Stimulated activated naive CD8-positive, alpha-beta T cell treated with anti-CD3 and anti-CD28 coated beads, Interleukin-15, Interleukin-2, amounts not matched to agents 100 ng/mL and 50 ng/mL, for 24 hours (primary cell): ENCODE measurements at regions not wholly inside any gene's neighbourhood (a gene's known extent, or its start where the extent isn't known, plus 50 kb on each side); places are given as distances from the start of the nearest gene placed in this dataset.

Experiments used
- H3K27ac Mint-ChIP-seq: one replicate; pipeline ENCODE4 v1.8.0; 2021; ENCODE audit warnings: mild to moderate bottlenecking, mixed read lengths
- H3K27me3 Mint-ChIP-seq: one replicate; pipeline ENCODE4 v1.8.0; 2021; ENCODE audit warnings: mixed read lengths
- H3K36me3 Mint-ChIP-seq: one replicate; pipeline ENCODE4 v1.8.0; 2021; ENCODE audit warnings: low read depth, mixed read lengths
- H3K4me1 Mint-ChIP-seq: one replicate; pipeline ENCODE4 v1.8.0; 2021; ENCODE audit warnings: low read depth, mixed read lengths
- H3K4me3 Mint-ChIP-seq: one replicate; pipeline ENCODE4 v1.8.0; 2021; ENCODE audit warnings: mild to moderate bottlenecking, mixed read lengths
- H3K9me3 Mint-ChIP-seq: one replicate; pipeline ENCODE4 v1.8.0; 2021; ENCODE audit warnings: mixed read lengths

DNA sequence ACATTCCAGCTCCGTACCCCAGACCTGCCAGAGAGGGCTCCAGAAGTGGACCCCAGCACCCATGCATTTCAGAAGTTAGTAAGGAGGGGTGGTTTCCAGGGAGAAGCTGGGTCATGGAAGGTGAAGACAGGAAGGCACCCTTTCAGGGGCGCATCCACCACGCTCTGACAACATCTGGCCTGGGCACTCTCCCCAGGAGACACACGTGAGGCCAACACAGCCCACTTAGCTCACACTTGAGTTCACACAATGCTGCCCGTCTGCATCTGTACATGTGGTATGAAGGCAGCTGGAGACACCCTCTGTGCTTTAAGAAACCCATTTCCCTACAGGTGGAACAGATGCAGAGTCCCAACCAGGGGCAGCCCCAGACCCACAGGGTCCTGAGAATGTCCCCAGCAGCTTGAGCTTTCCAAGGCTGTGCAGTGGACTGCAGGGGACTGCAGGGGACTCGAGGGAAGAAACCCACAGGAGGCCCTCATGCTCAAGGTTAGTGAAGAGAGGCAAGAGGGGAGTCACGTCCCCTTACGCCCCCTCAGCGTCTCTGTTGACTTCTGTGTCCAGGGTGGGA lies 326.8 kb upstream of the IRX1 start:
- Mint-ChIP-seq H3K27ac (no peak overlapping the region), H3K9me3 (no peaks in the 10 kb centered on the region), H3K4me1 (no peaks in the 10 kb centered on the region), H3K4me3 (no peak overlapping the region), H3K27me3 (no peaks in the 10 kb centered on the region), H3K36me3 (no peaks in the 10 kb centered on the region)

DNA sequence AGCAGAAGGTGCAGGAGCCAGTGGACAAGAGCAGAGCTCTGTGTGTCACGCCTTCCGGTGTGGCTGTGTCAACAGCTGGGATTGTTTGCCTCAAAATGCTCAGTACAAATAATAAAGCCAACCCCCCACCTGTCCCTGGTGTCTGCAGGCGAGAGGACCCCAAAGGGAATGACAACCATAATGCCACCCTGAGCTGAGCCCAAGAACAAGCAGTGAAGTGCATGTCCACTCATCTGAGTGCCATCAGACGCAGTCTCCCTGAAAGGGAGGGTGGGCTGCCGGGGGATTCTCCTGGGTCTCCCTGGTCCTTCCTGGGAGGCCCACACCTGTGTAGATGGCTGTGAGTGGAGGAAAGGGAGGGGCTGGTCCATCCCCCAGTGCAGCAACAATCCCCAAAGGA lies 328.8 kb upstream of the IRX1 start:
- Mint-ChIP-seq H3K4me1 (no peaks in the 10 kb centered on the region), H3K4me3 (no peak overlapping the region), H3K27me3 (no peaks in the 10 kb centered on the region), H3K36me3 (no peaks in the 10 kb centered on the region), H3K27ac (no peak overlapping the region), H3K9me3 (peaks cover 3% of the 10 kb centered on the region)

DNA sequence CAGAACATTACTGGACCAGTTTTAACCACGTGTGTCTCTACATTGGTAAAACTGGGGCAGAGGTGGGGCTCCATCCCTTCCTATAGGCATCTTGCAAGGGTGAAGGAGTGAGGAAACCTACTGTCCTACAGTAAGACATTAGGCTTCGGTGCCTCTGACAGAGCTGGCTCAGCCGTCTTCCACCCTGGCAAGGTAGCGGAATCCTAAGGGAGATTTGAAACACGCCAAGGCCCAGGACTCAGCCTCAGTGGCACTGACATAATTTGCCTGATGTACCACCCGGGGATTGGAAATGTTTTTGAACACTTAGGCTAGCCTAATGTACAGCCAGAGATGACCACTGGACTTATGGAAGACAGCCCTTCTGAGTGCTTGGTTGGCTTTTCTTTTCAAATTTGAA lies 329.7 kb upstream of the IRX1 start:
- Mint-ChIP-seq H3K36me3 (no peaks in the 10 kb centered on the region), H3K4me1 (no peaks in the 10 kb centered on the region), H3K9me3 (peaks cover 10% of the 10 kb centered on the region), H3K27me3 (no peaks in the 10 kb centered on the region), H3K27ac (no peak overlapping the region), H3K4me3 (no peak overlapping the region)

DNA sequence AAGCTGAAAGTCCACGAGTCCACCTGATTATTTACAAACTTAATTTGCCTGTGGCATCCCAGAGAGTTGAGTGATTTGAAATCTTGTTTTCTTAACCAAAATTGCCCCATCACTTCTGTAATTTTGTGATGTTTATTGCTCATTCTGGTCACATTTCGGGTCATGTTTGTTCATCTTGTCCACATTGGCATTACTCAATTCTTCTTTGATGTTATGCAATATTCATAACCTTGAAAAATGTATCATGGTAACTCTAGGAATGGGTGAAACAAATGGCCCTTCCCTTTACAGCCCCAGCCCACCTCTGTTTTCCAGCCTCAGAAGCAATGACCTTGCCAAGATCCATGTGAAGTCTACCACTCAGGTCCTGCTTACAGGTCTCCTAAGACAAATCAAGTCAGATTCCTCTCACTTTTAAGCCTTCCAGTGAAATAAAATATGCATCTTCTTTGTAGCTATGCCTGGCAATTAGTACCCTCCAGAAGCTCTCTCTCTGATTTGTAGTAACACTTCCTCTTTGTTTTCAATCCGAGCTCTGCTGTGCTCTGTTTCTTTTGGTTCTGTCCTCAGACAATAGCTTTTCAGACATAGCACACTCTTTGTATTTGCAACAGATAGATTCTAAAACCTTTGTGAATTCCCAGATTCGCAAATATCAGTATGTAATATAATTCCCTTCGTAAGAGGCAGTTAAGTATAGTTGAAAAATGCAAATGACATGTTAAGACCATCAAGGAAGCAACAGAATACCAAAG lies 330.3 kb upstream of the IRX1 start:
- Mint-ChIP-seq H3K9me3 (peaks cover 10% of the 10 kb centered on the region), H3K27me3 (no peaks in the 10 kb centered on the region), H3K4me1 (no peaks in the 10 kb centered on the region), H3K4me3 (no peak overlapping the region), H3K27ac (no peak overlapping the region), H3K36me3 (no peaks in the 10 kb centered on the region)

DNA sequence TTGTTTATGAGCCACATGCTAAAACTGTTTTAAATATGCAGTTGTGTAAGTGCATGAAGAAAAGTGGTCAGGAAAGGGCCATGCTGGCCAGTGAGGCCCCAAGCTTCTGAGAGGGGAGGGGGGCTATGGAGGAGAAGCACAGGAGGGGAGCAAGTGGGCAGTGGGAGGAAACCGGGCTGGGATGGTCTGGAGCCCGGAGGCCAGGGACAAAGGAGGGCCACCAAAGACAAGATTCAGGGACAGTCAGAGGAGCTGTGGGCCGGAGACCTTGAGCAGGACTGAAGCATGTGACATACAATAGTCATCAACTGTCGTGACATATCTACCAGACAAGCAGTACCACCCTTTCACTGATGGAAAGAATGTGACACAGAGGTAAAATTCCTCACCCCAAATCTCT lies 333.2 kb upstream of the IRX1 start:
- no peaks in the 10 kb centered on the region for H3K4me1 Mint-ChIP-seq
- no peak overlapping the region for H3K27ac Mint-ChIP-seq
- no peak overlapping the region for H3K4me3 Mint-ChIP-seq
- peaks cover 10% of the 10 kb centered on the region for H3K9me3 Mint-ChIP-seq
- H3K27me3 Mint-ChIP-seq, result no peaks in the 10 kb centered on the region
- H3K36me3 Mint-ChIP-seq, result no peaks in the 10 kb centered on the region

DNA sequence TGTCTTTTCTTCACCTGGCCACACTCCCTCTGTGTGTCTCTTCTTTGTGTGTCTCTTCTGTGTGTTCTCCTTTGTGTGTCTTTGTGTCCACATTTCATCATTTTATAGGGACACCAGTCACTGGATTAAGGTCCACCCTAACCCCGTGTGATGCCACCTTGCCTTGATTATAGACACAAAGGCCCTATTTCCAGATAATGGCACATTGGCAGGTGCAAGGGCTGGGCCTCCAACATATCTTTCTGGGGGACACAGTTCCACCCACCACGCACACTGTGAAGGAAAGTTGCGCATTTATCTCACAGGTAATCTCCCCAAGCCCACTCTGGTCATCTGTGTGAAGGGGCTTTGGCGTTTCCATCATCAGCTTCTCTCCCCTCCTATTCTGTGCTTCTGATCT lies 334.6 kb upstream of the IRX1 start:
- Mint-ChIP-seq H3K36me3 (no peaks in the 10 kb centered on the region), H3K4me1 (no peaks in the 10 kb centered on the region), H3K27ac (no peak overlapping the region), H3K9me3 (peaks cover 10% of the 10 kb centered on the region), H3K27me3 (no peaks in the 10 kb centered on the region), H3K4me3 (no peak overlapping the region)

DNA sequence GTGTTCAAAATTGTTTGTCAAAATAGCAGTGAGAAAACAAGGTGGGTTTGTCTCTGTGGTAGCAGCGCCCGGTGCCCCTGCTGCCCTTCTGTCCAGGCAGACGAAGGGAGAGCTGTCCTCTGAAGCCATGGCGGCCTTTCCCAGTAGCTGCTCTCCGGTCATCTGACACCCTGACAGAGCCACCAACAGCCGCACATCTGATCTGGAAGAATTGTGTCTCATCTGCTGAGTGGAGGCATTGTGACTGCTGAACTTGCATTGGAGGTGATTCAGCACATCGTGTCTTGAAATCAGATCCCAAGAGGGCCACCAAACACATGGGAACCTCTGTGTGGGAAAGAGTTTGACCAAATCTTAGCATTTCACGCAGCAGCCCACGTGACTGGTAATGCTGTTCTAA lies 337.6 kb upstream of the IRX1 start:
- no peaks in the 10 kb centered on the region for H3K4me1 Mint-ChIP-seq
- no peak overlapping the region for H3K4me3 Mint-ChIP-seq
- H3K9me3 Mint-ChIP-seq, result peaks cover 10% of the 10 kb centered on the region
- no peaks in the 10 kb centered on the region for H3K27me3 Mint-ChIP-seq
- no peak overlapping the region for H3K27ac Mint-ChIP-seq
- H3K36me3 Mint-ChIP-seq, result no peaks in the 10 kb centered on the region

DNA sequence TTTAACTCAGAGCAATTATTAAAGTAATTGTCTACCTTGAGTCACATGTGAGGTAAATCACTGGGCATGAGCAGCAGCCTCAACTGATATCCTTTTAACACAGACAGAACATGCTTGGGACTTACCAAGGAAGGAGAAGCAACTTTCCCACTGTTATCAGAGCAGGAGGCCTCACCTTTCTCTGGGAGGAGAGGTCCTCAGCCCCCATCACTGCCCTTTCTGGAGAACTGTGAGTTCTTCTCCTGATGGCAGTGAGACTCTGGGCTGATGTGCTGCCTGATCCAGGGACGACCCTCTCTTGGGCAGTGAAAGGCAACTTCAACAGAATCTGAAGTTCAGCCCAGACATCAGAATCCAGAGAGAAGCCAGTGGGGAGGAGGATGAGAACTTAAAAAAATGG lies 343.4 kb upstream of the IRX1 start:
- H3K27ac Mint-ChIP-seq, result no peak overlapping the region

DNA sequence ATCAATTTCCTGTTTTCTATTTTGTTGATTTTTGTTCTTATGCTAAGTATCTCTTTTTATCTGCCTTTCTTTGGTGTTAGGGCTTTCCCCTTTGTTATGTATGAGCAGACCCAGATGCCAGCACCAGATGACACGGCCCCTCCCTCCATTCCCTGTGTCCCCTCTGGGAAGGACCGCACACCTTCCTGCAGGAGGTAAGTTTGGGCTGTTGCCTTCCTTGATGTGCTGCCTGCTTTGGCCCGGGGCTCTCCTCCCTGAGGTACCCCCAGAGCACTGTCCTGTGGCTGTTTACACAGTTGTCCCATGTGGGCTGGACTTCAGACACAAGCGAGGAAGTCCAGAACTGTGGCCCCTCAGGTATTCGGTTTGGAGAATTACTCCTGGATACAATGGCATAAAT lies 343.8 kb upstream of the IRX1 start:
- H3K27ac Mint-ChIP-seq, result no peak overlapping the region
- H3K36me3 Mint-ChIP-seq, result no peaks in the 10 kb centered on the region
- H3K4me3 Mint-ChIP-seq, result no peak overlapping the region
- H3K27me3 Mint-ChIP-seq, result no peaks in the 10 kb centered on the region
- H3K4me1 Mint-ChIP-seq, result no peaks in the 10 kb centered on the region
- peaks cover 7% of the 10 kb centered on the region for H3K9me3 Mint-ChIP-seq

More for the DNA sequence above, 343.4 kb upstream of the IRX1 start:
- Mint-ChIP-seq H3K4me1 (no peaks in the 10 kb centered on the region), H3K9me3 (peaks cover 7% of the 10 kb centered on the region), H3K27me3 (no peaks in the 10 kb centered on the region), H3K36me3 (no peaks in the 10 kb centered on the region), H3K4me3 (no peak overlapping the region)

DNA sequence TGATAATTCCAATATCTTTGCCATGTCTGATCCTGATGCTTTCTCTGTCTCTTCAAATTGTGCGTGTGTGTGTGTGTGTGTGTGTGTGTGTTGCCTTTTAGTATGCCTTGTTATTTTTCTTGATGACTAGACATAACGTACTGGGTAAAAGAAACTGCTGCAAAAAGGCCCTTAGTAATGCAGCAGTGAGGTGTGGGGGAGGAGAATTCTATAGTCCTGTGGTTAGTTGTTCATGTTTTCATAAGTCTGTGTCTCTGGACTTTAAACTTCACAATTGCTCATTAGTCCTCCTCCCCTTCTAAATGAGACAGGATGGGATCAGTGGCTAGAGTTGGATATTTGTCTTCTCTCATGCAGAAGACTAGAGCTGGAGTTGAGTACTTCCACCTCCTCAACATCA lies 346.2 kb upstream of the IRX1 start:
- Mint-ChIP-seq H3K27ac (no peak overlapping the region), H3K4me1 (no peaks in the 10 kb centered on the region), H3K27me3 (no peaks in the 10 kb centered on the region), H3K9me3 (peaks cover 7% of the 10 kb centered on the region), H3K36me3 (no peaks in the 10 kb centered on the region), H3K4me3 (no peak overlapping the region)

DNA sequence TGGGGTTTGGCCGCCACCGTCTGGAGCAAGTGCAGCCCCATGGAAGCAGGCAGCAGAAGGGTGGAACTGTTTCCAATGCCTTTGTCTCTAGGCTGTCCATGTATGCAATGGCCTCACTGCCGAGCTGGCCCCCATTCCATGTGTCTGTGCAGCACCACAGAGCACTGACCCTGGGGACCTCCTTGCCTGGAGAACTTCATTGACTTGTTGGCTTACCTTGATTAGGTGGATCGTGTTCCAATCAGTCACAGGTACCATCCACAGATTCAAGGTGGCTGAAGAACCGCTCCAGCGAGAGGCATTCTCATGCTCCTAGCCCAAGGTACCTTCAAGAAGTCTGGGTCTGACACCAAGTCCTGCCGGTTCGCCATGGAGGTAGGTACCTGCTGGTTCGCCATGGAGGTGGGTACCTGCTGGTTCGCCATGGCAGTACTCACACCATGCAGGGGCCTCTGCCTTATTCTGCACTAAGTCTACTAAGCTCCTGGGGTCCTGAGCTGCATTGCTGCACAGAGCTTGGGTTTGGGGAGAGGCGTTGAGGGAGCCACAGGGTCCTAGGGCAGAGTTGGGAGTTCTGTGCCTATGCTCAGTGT lies 358.3 kb upstream of the IRX1 start:
- H3K27me3 Mint-ChIP-seq, result no peaks in the 10 kb centered on the region

DNA sequence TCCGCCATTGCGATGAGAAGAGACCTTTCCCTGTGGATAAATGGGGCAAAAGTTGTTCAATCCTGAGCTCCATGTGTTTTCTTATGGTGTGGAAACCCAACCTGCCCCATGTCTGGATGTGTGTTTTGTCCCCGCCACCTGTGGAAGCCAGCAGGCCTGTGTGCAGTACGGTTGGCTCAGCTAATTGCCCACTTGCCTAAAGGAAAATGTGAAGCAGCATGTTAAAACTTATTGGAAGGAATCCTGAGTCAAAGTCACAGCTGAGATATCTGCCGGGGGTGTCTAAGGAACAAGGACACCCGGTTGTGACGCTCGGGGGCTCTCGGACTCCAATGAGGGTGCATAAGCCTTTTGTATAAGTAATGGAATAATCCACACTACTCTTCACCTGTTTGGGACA lies 361.1 kb upstream of the IRX1 start:
- H3K9me3 Mint-ChIP-seq, result peaks cover 12% of the 10 kb centered on the region
- H3K4me1 Mint-ChIP-seq, result no peaks in the 10 kb centered on the region
- H3K27ac Mint-ChIP-seq, result no peak overlapping the region
- no peaks in the 10 kb centered on the region for H3K36me3 Mint-ChIP-seq
- H3K27me3 Mint-ChIP-seq, result no peaks in the 10 kb centered on the region
- H3K4me3 Mint-ChIP-seq, result no peak overlapping the region

More for the DNA sequence above, 358.3 kb upstream of the IRX1 start:
- peaks cover 12% of the 10 kb centered on the region for H3K9me3 Mint-ChIP-seq
- H3K4me1 Mint-ChIP-seq, result no peaks in the 10 kb centered on the region
- H3K36me3 Mint-ChIP-seq, result no peaks in the 10 kb centered on the region
- H3K4me3 Mint-ChIP-seq, result no peak overlapping the region
- no peak overlapping the region for H3K27ac Mint-ChIP-seq

DNA sequence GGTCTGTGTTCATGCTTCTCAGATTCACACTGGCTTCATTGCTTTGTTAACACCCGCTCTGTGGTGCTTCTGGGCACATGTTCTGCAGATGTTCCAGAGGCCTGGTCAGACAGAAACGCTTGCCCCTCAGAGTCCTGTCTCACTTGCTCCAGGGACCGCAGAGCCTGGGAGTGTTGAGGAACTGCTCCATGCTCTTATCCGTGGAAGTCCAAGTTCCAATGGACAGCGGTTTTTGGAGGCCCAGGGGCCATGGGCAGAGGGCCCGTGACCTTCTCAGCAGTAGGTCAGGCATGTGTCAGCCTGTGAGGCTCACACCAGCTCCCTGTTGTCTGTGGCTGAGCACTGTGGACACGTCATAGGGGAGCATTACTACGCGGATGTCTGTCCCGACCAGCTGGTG lies 364.7 kb upstream of the IRX1 start:
- H3K27me3 Mint-ChIP-seq, result no peaks in the 10 kb centered on the region
- H3K9me3 Mint-ChIP-seq, result peaks cover 9% of the 10 kb centered on the region
- no peaks in the 10 kb centered on the region for H3K4me1 Mint-ChIP-seq
- no peaks in the 10 kb centered on the region for H3K36me3 Mint-ChIP-seq
- H3K27ac Mint-ChIP-seq, result no peak overlapping the region
- H3K4me3 Mint-ChIP-seq, result no peak overlapping the region

DNA sequence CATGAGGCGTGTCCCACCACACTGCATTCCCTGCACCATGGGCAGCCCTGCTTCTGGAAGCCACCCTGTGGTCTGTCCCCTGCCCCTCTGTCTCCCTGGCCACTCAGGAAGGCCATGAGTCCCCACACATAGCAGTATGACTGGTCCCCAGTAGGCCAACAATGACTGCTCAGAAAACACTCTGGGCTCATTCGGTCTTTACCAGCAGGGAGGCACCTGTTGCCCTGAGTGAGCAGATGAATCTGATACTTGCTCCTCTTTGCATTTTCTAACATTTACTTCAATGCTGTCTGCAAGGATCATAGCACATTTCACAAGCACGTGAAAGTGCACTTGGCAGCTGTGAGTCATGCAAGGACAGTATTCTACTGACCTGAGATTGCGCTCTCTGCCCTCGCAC lies 365.4 kb upstream of the IRX1 start:
- Mint-ChIP-seq H3K36me3 (no peaks in the 10 kb centered on the region), H3K9me3 (peaks cover 9% of the 10 kb centered on the region), H3K4me3 (no peak overlapping the region), H3K27me3 (no peaks in the 10 kb centered on the region), H3K27ac (no peak overlapping the region), H3K4me1 (no peaks in the 10 kb centered on the region)

DNA sequence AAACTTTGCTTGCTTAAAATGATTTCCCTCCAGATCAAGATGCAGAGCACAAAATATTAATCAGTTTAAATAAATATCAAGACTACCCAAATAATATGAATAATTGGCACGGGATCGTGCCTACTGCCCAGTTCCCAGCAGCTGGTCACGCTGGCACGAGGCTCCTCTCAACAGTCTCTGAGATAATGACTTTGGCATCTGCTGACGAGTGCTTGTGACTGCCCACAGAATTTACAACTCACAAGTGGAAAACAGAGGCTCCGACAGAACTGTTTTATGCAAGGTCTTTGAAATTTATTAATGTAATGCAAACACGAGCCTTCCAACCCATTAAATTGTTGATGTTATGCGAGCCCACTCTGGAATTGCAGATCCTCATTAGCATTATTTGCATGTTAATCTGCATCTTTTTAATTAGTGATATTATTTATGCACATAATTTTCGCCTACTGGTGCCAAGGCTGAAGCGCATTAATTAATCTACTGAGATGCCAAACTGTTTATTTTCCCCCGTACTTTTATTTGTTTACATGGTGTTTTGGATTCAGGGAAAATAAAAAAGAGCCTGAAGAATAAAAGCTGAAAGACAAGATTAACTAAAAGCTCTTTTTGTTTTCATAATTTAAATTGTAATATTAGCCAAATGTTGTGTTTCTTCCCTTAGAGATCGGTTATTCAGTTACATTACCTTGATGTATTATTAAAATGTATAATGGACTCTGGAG lies 369.3 kb upstream of the IRX1 start:
- H3K4me3 Mint-ChIP-seq, result no peak overlapping the region
- no peaks in the 10 kb centered on the region for H3K27me3 Mint-ChIP-seq
- H3K9me3 Mint-ChIP-seq, result peaks cover 4% of the 10 kb centered on the region
- H3K36me3 Mint-ChIP-seq, result no peaks in the 10 kb centered on the region
- no peak overlapping the region for H3K27ac Mint-ChIP-seq
- H3K4me1 Mint-ChIP-seq, result no peaks in the 10 kb centered on the region
